ENCODE measurements at regions not wholly inside any gene's neighbourhood (a gene's known extent, or its start where the extent isn't known, plus 50 kb on each side); places are given as distances from the start of the nearest gene placed in this dataset.
"Not testable (repeated sequence)": the region's sequence is repeated elsewhere in the genome, so short reads cannot be mapped to it uniquely, and the experiment has no call there.

DNA sequence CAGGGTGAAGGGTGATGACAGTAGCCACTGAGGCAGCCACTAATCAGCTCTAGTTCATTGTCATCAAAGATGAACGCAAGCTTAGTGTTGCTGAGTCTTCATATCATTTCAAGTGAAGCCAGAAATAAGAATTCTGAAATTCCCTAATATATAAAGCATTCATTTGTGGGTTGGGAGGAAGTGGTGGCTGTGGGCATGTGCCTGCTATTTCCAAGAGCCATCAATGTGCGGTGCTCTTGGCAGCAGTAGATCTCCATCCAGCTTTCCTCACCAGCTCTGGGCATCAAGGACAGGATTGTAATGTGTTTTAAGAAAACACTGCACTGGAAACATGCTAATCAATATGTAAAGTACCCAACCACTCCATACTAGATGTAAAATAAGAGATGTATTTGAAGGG lies 202.5 kb upstream of the AHR start:
- DNase-seq: no peak

GRCh38 chr7:17097668-17098297 lies 200.7 kb upstream of the AHR start:
- DNase-seq: no peak

GRCh38 chr7:17098515-17098914 lies 199.9 kb upstream of the AHR start:
- DNase-seq: no peak

DNA sequence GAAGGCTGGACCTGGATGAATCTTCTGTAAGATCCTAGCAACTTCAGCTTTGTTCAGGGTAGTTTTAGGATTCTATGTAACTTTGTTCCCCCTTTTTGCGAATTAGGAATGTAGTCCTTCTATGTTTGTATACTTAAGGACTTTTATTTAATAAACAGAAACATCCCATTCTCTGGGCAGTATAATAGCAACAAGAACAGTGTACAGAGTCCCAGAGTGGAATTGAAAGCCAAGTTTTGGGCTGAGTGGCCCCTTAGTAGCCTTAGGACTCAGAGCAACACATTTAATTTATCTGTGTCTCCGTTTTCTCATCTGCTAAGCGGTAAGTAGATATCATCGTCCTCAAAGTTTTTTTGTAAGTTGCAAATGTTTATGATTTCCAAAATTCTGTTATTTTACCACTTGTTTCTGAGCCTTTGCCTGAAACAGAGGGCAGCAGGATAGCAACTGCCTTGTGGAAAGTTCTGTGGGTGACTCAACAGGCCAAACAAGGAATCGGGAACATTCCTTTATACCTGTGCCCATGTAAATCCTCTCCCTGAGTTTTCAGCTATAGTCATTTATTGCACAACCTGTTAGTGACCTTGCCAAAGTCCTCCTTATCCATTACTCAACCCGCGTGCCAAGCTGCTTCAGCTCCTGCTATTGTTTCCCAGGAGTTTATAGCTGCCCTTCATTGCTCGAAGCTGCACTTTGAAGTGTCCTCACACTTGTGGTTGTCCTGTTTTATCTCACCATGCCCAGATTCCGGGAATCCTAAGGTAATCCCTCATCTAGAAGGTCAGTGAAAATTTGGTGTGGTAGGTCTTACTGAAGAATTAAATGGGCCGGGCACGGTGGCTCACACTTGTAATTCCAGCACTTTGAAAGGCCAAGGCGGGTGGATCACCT lies 199.1 kb upstream of the AHR start:
- no peak for DNase-seq

DNA sequence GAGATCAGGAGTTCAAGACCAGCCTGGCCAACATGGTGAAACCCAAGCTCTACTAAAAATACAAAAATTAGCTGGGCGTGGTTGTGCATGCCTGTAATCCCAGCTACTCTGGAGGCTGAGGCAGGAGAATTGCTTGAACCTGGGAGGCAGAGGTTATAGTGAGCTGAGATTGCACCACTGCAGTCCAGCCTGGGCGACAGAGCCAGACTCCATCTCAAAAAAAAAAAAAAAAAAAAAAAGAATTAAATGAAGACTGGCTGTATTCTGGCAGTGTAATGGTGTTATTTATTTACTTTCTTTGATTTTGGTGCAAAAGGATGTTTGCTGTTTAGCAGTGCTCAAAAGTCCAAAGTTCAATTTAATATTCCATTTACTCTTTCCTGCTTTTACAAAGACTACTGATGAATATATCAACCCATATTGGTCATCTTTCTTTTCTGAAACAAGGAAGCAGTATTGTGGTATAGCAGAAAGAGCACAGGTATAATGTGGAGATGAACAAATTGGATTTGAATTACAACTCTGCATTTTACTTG lies 198.4 kb upstream of the AHR start:
- DNase-seq: not testable (repeated sequence)

DNA sequence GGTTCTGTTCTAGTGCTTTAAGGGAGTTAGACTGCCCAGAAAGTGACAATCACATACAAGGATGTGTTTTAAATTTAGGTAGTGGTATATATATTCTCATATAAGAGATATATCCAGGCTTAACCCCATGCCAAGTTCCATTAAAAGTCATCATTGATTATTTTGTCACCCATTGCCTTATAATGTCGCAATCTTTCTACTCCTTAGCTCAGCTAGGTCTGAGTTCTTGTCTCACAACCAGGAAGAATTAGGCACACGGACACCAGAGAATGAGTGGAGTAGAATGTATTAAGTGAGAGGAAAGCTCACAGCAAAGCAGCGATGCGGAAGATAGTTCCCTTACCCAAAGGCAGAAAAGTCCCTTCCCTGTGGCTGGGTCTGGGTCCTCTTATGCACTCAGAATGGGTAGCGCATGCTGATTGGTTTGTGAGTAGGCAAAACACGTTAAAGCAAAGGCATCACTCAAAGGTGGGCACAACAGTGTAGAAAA lies 197.2 kb upstream of the AHR start:
- DNase-seq: no peak

GRCh38 chr7:17103170-17103569 lies 195.3 kb upstream of the AHR start:
- DNase-seq: no peak

GRCh38 chr7:17103984-17104383 lies 194.5 kb upstream of the AHR start:
- no peak for DNase-seq

DNA sequence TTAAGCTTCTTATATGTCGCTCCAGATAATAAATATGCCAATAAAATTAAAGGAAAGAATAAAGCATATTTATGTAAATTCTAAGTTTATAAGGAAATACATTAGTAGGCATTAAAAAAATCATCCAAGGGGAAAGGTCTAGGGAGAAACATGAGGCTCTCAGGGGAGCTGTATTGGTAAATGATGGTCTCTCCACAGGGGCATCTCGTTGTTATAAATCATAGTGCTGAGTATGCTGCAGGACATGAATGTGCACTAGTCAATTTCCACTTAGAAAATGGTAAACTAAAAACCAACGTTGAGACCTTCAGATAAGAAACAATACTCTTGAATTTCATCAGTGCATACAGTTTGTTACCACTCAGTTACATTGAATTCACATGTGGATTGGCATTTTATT lies 194.0 kb upstream of the AHR start:
- no peak for DNase-seq

DNA sequence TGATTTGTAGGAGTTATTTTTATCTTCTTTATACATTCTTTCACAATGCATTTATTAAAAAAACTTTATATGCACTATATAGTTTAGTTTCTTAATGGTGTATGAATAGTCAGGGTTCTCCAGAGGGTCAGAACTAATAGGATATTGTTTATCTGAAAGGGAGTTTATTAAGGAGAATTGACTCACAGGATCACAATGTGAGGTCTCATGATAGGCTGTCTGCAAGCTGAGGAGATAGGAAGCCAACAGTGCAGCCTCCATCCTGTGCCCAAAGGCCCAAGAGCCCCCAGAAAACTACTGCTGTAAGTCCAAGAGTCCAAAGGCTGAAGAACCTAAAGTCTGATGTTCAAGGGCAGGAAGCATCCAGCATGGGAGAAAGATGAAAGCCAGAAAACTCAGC lies 192.8 kb upstream of the AHR start:
- no peak for DNase-seq

- no peak for DNase-seq
Observed at GRCh38 chr7:17108049-17108584, 190.3 kb upstream of the AHR start.

DNA sequence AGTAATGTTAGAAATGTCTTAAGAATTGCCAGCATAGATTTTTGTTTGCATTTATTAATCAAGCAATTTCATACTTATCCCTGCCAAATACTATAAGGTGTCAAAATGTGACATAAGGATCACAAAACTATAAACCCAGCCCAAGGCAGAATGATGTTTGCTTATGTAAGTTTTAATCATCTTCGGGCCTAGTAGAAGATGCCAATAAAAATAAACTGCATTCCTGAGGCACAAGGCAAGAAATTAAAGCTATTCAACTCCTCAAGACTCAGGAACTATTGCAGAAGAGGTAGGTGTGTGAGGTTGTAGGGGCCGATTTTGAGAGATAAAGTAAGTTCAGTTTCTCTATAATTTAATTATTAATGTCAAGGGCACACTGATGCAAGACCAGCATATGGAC lies 189.4 kb upstream of the AHR start:
- DNase-seq: no peak

DNA sequence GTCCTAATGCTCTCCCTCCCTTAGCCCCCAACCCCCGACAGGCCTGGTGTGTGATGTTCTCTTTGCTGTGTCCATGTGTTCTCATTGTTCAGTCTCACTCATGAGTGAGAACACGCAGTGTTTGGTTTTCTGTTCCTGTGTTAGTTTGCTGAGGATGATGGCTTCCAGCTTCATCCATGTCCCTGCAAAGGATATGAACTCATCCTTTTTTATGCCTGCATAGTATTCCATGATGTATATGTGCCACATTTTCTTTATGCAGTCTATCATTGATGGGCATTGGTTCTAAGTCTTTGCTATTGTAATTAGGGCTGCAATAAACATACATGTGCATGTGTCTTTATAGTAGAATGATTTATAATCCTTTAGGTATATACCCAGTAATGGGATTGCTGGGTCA lies 184.7 kb upstream of the AHR start:
- not testable (repeated sequence) for DNase-seq

DNA sequence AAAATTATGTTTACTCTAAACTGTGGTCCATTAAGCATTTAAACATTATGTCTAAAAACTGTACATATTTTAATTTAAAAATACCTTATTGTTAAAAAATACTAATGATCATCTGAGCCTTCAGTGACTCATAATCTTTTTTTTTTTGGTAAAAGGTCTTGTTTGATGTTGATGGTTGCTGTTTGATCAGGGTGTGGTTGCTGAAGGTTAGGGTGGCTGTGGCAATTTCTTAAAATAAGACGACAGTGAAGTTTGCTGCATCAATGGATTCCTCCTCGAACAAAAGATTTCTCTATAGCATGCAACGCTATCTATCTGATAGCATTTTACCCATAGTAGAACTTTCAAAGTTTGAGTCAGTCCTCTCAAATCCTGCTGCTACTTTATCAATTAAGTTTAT lies 180.0 kb upstream of the AHR start:
- no peak for DNase-seq

DNA sequence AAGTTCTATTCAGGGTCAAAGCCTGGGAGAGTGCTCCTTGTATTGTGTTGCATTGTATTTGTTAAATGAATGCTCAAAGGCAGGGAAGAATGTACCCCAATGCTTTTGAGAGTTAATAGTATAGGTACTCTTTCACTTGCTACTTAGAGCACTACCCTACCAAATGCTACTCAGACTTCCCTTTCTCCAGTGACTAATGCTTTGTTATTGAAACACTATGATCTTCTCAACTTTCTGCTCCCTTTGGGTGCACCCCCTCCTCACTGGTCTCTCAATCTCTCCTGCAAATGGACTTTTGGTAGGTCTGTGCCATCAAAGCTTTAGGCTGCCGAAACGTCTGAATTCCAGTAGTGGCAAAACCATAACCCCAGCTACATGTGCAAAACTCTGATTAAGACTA lies 177.7 kb upstream of the AHR start:
- DNase-seq: no peak

GRCh38 chr7:17121671-17122070 lies 176.8 kb upstream of the AHR start:
- DNase-seq: no peak

GRCh38 chr7:17123020-17123419 lies 175.4 kb upstream of the AHR start:
- peak; percentile 18 for DNase-seq

DNA sequence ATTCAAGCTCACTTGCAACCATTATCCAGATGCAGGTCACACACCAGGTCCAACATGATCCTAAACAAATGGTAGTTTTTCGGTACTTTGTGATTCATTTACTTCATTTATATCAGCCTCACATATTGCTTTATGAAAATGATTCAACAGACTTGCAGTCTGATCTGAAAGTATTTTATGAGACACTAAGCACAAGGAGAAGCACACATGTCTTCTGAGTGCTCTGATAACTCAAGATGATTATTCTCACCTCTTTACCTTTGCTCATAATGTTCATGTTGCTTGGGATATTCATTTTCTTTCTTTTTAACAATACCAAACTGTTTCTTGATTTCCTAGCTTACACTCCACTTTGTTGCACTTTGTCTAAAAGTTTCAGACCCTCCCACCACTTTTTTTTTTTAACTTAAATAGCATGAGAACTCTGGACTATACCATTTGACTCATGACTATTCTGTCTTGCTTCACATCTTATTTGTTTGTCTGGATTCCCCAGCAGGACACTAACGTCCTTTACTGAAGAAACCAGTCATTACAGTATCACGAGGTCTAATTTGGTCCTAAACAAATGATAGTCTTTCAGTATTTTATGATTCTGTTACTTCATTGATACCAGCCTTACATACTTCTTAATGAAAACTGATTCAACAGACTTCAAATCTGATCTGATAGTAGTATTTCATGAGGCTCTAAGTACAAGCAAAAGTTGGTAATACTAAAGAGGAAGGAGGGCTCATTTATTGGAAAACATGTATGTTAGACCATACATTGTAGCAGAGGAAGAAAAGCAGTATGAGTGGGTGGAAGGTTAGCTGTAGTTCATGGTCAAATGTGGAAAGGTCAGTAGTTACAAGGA lies 171.8 kb upstream of the AHR start:
- DNase-seq: no peak

- no peak for DNase-seq
Observed at GRCh38 chr7:17129218-17129617, 169.2 kb upstream of the AHR start.

DNA sequence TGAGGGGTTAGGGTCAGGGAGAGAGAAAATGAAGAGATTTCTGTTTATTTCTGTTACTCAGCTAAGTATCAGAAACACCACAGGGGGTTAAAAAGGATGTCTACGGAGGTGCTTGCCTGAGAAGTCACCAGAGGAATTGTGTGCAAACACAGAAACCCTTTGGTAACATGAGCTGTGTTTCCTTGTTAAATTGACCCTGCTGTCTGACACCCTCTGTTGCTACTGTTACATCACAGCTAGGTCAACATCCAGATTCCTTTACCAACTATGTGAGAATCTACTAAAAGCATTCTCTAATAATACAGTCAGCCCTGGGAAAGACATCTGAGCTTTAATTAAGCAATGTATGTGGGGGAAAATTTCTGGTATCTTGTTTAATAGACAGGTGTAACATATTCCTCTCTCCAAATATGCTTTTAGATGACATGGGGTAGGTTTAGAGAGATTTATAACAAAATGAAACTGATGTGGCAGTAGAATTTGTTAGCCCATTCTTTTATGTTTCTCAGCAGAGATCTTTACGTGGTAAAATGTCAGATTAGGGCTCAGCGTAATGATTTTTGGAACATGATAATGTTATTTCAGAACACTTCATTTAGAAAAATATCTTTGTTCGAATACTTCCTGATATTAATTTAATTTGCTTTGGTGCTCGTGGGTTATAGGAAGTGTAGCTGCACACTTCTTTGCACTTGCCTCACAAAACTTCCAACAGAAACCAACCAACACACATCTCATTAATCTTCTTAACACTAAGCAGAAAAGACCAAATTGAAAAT lies 168.0 kb upstream of the AHR start:
- DNase-seq: no peak

DNA sequence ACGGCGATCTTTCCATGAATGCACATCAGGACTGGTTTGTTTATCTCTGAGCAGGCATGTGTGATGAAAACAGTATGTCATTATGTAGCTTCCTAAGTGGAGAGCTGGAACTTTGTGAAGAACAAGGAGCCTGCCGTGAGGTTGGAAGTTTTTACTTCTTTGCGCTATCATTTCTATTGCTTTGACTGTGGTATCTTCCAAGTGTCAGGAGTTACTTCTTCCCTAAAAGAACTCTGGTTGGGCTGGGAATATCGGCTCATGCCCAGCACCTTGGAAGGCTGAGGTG lies 167.4 kb upstream of the AHR start:
- DNase-seq: no peak

- DNase-seq: no peak
Observed at GRCh38 chr7:17131983-17132655, 166.3 kb upstream of the AHR start.

Data from midbrain (tissue), 1 donor.